OCI-LY7 (cell line): ENCODE measurements at regions not wholly inside any gene's neighbourhood (a gene's known extent, or its start where the extent isn't known, plus 50 kb on each side); places are given as distances from the start of the nearest gene placed in this dataset.
A peak's percentile ranks its signal among the peaks of the same experiment; 100 is the strongest.

Experiments
- BruUV-seq: library from RNA; stranded (reverse); fragments of 400-500 nt; replicated peaks from 2 replicates; lab custom pipeline; 2021; lab: Mats Ljungman, UMichigan
- CTCF ChIA-PET: fragments of 300-600 bp; sonication (Branson Sonifier 250); formaldehyde crosslinking; loops from one replicate; lab custom pipeline; 2022; ENCODE audit warnings: antibody characterized with exemption; ENCODE audit not compliant: unreplicated experiment; lab: Charles Lee
- POLR2A ChIA-PET: fragments of 300-600 bp; sonication (Branson Sonifier 250); formaldehyde crosslinking; loops from one replicate; lab custom pipeline; 2022; ENCODE audit warnings: antibody characterized with exemption; lab: Charles Lee
- DNase-seq: peaks from one replicate; pipeline ENCODE4 v3.0.0-alpha.2; 2015; ENCODE audit warnings: low spot score
- H2AFZ ChIP-seq: fragments of 200-600 bp; sonication (generic), shearing (Covaris generic); 2 replicates; pipeline ENCODE4 v1.6.1; 2014; ENCODE audit warnings: mild to moderate bottlenecking, antibody characterized with exemption, low read length, moderate library complexity
- H3K27ac ChIP-seq: fragments of 200-600 bp; sonication (generic); 2 replicates; pipeline ENCODE4 v1.5.1; 2014; ENCODE audit warnings: mixed run types, low read depth, mild to moderate bottlenecking, moderate library complexity, low read length, inconsistent platforms; ENCODE audit not compliant: poor library complexity, severe bottlenecking
- H3K36me3 ChIP-seq: fragments of 200-600 bp; sonication (generic); 2 replicates; pipeline ENCODE4 v1.6.1; 2014; ENCODE audit warnings: mild to moderate bottlenecking, antibody characterized with exemption, low read length, moderate library complexity, mixed read lengths; ENCODE audit not compliant: insufficient read depth
- H3K4me1 ChIP-seq: fragments of 200-600 bp; sonication (generic); 2 replicates; pipeline ENCODE4 v1.5.1; 2014; ENCODE audit warnings: mild to moderate bottlenecking, low read length; ENCODE audit not compliant: insufficient read depth, poor library complexity, severe bottlenecking
- H3K4me2 ChIP-seq: fragments of 200-600 bp; sonication (generic); 2 replicates; pipeline ENCODE4 v1.6.1; 2014; ENCODE audit warnings: mild to moderate bottlenecking, low read length
- H3K4me3 ChIP-seq: fragments of 200-600 bp; sonication (generic); 2 replicates; pipeline ENCODE4 v1.5.1; 2014; ENCODE audit warnings: mild to moderate bottlenecking, low read depth, low read length; ENCODE audit not compliant: poor library complexity, severe bottlenecking
- H3K79me2 ChIP-seq: fragments of 200-600 bp; sonication (generic); 2 replicates; pipeline ENCODE4 v1.6.1; 2016; ENCODE audit warnings: low read depth, mild to moderate bottlenecking, low read length, moderate library complexity, mixed read lengths; ENCODE audit not compliant: insufficient read depth
- H3K9me2 ChIP-seq: fragments of 200-600 bp; sonication (generic); 2 replicates; pipeline ENCODE4 v1.6.1; 2016; ENCODE audit warnings: mild to moderate bottlenecking, low read length, mixed read lengths; ENCODE audit not compliant: insufficient read depth
- H3K9me3 ChIP-seq: fragments of 200-600 bp; sonication (generic); 2 replicates; pipeline ENCODE4 v1.6.1; 2014; ENCODE audit warnings: mild to moderate bottlenecking, mixed run types, low read length, mixed read lengths
- H4K20me1 ChIP-seq: fragments of 200-600 bp; sonication (generic); 2 replicates; pipeline ENCODE4 v1.6.1; 2014; ENCODE audit warnings: mild to moderate bottlenecking, antibody characterized with exemption, low read length, moderate library complexity, mixed read lengths; ENCODE audit not compliant: insufficient read depth
- EZH2phosphoT487 ChIP-seq: fragments of 200-600 bp; sonication (generic); IDR thresholded peaks from 2 replicates; pipeline ENCODE4 v1.6.1; 2018; ENCODE audit warnings: low read depth, borderline replicate concordance, mild to moderate bottlenecking, mixed run types, antibody characterized with exemption, low read length, moderate library complexity, mixed read lengths
- intact Hi-C: fragments of 100-400 bp; cut with micrococcal nuclease; formaldehyde crosslinking; loops from one replicate; pipeline ENCODE4 v1.10.0; 2022; ENCODE audit not compliant: unreplicated experiment
- TF ChIP-seq, protein P1 (sequence below): fragments of 200-600 bp; sonication (generic); conservative IDR thresholded peaks from 2 replicates; pipeline ENCODE4 v1.5.1; 2014; ENCODE audit warnings: mild to moderate bottlenecking, antibody characterized with exemption, low read length, moderate library complexity, mixed read lengths

DNA sequence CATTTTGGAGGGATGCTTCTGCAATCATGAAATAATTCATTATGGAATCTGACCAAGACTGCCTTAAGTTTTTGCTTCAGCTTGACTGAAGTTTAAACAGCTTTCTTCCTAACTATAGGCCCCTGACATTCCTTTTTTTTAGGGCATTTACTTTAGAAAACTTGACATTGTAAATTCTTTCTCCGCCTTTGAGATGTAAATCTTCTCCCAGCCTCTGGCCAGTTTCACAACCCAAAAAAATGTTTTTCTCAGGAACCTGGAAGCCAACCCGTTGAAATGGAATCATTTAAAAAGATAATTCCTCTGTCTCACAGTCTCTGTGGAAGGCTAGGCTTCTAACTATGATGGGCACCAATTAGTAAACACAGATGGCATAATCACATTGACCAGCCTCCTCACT, 710.4 kb upstream of the PABPC4L start:
- DNase-seq: no peak
- H3K4me1 ChIP-seq: no peaks in the 10 kb centered on the region
- no peak overlapping the region for H2AFZ ChIP-seq
- no peak overlapping the region for H3K27ac ChIP-seq
- H3K36me3 ChIP-seq: no peaks in the 10 kb centered on the region
- TF ChIP-seq EZH2phosphoT487: no peak
- TF ChIP-seq, protein P1, sequence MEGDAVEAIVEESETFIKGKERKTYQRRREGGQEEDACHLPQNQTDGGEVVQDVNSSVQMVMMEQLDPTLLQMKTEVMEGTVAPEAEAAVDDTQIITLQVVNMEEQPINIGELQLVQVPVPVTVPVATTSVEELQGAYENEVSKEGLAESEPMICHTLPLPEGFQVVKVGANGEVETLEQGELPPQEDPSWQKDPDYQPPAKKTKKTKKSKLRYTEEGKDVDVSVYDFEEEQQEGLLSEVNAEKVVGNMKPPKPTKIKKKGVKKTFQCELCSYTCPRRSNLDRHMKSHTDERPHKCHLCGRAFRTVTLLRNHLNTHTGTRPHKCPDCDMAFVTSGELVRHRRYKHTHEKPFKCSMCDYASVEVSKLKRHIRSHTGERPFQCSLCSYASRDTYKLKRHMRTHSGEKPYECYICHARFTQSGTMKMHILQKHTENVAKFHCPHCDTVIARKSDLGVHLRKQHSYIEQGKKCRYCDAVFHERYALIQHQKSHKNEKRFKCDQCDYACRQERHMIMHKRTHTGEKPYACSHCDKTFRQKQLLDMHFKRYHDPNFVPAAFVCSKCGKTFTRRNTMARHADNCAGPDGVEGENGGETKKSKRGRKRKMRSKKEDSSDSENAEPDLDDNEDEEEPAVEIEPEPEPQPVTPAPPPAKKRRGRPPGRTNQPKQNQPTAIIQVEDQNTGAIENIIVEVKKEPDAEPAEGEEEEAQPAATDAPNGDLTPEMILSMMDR: no peak
- H3K4me2 ChIP-seq: no peak overlapping the region
- BruUV-seq: no TSS peak
- ChIA-PET CTCF (no interaction called here), POLR2A (interaction anchor here (0.7 kb wide), 1 partner anchor 40 kb away, joined by 3 read pairs; no protein-coding TSS in a partner anchor)
- H3K9me3 ChIP-seq: no peaks in the 10 kb centered on the region
- no peaks in the 10 kb centered on the region for H3K9me2 ChIP-seq
- H3K4me3 ChIP-seq: no peak overlapping the region
- H3K79me2 ChIP-seq: no peaks in the 10 kb centered on the region
- intact Hi-C loops: no loop called here
- H4K20me1 ChIP-seq: no peaks in the 10 kb centered on the region

DNA sequence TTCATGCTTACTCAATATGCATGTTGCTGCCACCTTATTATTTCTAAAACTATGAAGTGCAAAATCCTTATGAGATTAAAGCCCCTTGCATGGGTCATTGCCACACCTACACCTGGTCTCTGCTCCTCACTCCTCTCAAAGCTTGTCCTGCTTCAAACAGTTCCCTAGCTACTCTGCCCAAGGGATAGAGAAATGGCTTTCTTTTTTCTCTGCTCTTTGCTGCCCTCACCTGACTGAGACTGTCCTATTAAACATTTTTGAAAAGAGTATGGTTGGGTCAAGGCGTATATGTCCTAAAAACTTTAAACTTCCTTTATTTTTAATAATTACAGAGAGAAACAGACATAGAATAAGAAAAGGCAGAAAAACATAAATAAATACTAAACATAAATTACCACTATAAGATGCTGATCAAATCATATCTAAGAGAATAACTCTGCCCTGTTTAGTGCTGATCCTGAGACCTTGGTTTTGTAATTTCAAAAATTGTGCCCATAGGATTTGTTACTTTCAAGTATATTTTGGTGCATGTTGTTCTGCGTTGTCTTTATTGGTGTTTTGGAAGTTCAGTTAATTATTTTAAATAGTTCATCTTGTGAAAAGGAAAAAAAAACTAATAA, 704.9 kb upstream of the PABPC4L start:
- Histone ChIP-seq H3K4me3 (no peak overlapping the region), H3K4me1 (no peaks in the 10 kb centered on the region), H4K20me1 (no peaks in the 10 kb centered on the region), H3K9me2 (no peaks in the 10 kb centered on the region), H3K79me2 (no peaks in the 10 kb centered on the region), H3K9me3 (no peaks in the 10 kb centered on the region), H2AFZ (no peak overlapping the region), H3K4me2 (no peak overlapping the region), H3K27ac (no peak overlapping the region), H3K36me3 (no peaks in the 10 kb centered on the region)
- ChIA-PET CTCF (no interaction called here), POLR2A (no interaction called here)
- TF ChIP-seq EZH2phosphoT487: no peak
- TF ChIP-seq, protein P1: peak; percentile 58
- no TSS peak for BruUV-seq
- DNase-seq: no peak
- intact Hi-C loops: no loop called here

DNA sequence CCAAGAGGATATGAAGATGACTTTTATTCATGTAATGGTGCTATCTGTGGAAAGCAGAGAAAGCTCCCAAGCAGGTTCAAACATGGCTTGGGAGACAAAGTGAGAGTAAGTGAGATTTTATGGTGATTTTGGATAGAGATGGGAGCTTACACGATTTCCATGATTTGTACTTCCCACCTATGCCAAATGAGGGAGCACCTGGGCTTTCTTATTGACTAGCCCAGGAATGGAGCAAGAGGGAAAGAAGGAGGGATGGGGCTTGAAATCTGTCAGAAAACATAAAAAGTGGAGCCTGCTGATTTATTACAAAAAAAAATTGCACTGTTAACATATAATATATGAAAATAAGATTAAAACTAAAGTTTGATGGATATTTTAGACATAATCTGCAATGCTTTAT, 703.5 kb upstream of the PABPC4L start:
- CTCF ChIA-PET: no interaction called here
- Histone ChIP-seq H3K27ac (no peak overlapping the region), H3K4me2 (no peak overlapping the region), H2AFZ (no peak overlapping the region), H3K4me3 (no peak overlapping the region), H4K20me1 (no peaks in the 10 kb centered on the region), H3K4me1 (no peaks in the 10 kb centered on the region), H3K9me2 (no peaks in the 10 kb centered on the region), H3K79me2 (no peaks in the 10 kb centered on the region), H3K9me3 (no peaks in the 10 kb centered on the region), H3K36me3 (no peaks in the 10 kb centered on the region)
- no peak for DNase-seq
- intact Hi-C loops: no loop called here
- POLR2A ChIA-PET: no interaction called here
- BruUV-seq: no TSS peak
- no peak for TF ChIP-seq EZH2phosphoT487
- TF ChIP-seq, protein P1: no peak
